A673 (cell line): ENCODE measurements at regions not wholly inside any gene's neighbourhood (a gene's known extent, or its start where the extent isn't known, plus 50 kb on each side); places are given as distances from the start of the nearest gene placed in this dataset.

Experiments
- BruUV-seq: library from RNA; stranded (reverse); fragments of 400-500 nt; replicated peaks from 2 replicates; lab custom pipeline; 2021; lab: Mats Ljungman, UMichigan
- CTCF ChIA-PET: fragments of 300-600 bp; sonication (Branson Sonifier 250); formaldehyde crosslinking; loops from one replicate; lab custom pipeline; 2022; ENCODE audit warnings: antibody characterized with exemption; lab: Charles Lee
- POLR2A ChIA-PET: fragments of 300-600 bp; sonication (Branson Sonifier 250); formaldehyde crosslinking; loops from one replicate; lab custom pipeline; 2022; ENCODE audit warnings: antibody characterized with exemption; ENCODE audit not compliant: low non-redundant PET; lab: Charles Lee
- DNase-seq: peaks from one replicate; pipeline ENCODE4 v3.0.0-alpha.2; 2015; ENCODE audit warnings: low spot score
- H3K27ac ChIP-seq: fragments of 200-600 bp; sonication (generic); 2 replicates; pipeline ENCODE4 v1.5.1; 2016; ENCODE audit warnings: mixed run types, low read depth, mild to moderate bottlenecking, mixed read lengths, antibody characterized with exemption, low read length; ENCODE audit not compliant: poor library complexity, severe bottlenecking
- H3K27me3 ChIP-seq: fragments of 200-600 bp; sonication (generic); replicated peaks from 2 replicates; pipeline ENCODE4 v1.6.1; 2017; ENCODE audit warnings: mixed run types, low read depth, mild to moderate bottlenecking, mixed read lengths, antibody characterized with exemption, low read length; ENCODE audit not compliant: insufficient read depth, poor library complexity
- H3K36me3 ChIP-seq: fragments of 200-600 bp; sonication (generic); 2 replicates; pipeline ENCODE4 v1.6.1; 2016; ENCODE audit warnings: mixed run types, mild to moderate bottlenecking, mixed read lengths, antibody characterized with exemption, low read length; ENCODE audit not compliant: insufficient read depth, poor library complexity, severe bottlenecking
- H3K4me1 ChIP-seq: fragments of 200-600 bp; sonication (generic); 2 replicates; pipeline ENCODE4 v1.6.1; 2017; ENCODE audit warnings: mixed run types, mild to moderate bottlenecking, mixed read lengths, antibody characterized with exemption, low read length; ENCODE audit not compliant: insufficient read depth, poor library complexity, severe bottlenecking
- H3K4me3 ChIP-seq: fragments of 200-600 bp; sonication (generic); 2 replicates; pipeline ENCODE4 v1.5.1; 2016; ENCODE audit warnings: low read depth, mixed run types, mild to moderate bottlenecking, mixed read lengths, low read length; ENCODE audit not compliant: poor library complexity, severe bottlenecking
- H3K9me3 ChIP-seq: fragments of 200-600 bp; sonication (generic); 2 replicates; pipeline ENCODE4 v1.6.1; 2016; ENCODE audit warnings: mixed run types, low read depth, mild to moderate bottlenecking, mixed read lengths, antibody characterized with exemption, low read length; ENCODE audit not compliant: poor library complexity, severe bottlenecking
- CTCF ChIP-seq: fragments of 300-800, 200-600 bp; sonication (generic); conservative IDR thresholded peaks from 2 replicates; pipeline ENCODE4 v1.5.1; 2017; ENCODE audit warnings: low read depth, mild to moderate bottlenecking, antibody characterized with exemption, low read length, moderate library complexity, mixed read lengths
- EZH2 ChIP-seq: fragments of 200-600 bp; sonication (generic); IDR thresholded peaks from 2 replicates; pipeline ENCODE4 v1.6.1; 2017; ENCODE audit warnings: borderline replicate concordance, low read depth, mild to moderate bottlenecking, mixed read lengths, antibody characterized with exemption, low read length; ENCODE audit not compliant: poor library complexity, severe bottlenecking
- intact Hi-C: fragments of 100-400 bp; cut with micrococcal nuclease; formaldehyde crosslinking; loops from one replicate; pipeline ENCODE4 v1.10.0; 2022; ENCODE audit not compliant: unreplicated experiment

GRCh38 chr2:235347691-235348090 is 146.2 kb upstream of the AGAP1 start:
- intact Hi-C loops, result no loop called here
- no peak overlapping the region for H3K27ac ChIP-seq
- DNase-seq, result peak; percentile 86
- no peak for TF ChIP-seq EZH2
- no peak for TF ChIP-seq CTCF
- ChIA-PET POLR2A (no interaction called here), CTCF (no interaction called here)
- no peaks in the 10 kb centered on the region for H3K36me3 ChIP-seq
- no peak overlapping the region for H3K4me3 ChIP-seq
- H3K9me3 ChIP-seq, result no peaks in the 10 kb centered on the region
- no TSS peak for BruUV-seq
- H3K27me3 ChIP-seq, result no peaks in the 10 kb centered on the region
- peaks cover 10% of the 10 kb centered on the region for H3K4me1 ChIP-seq

DNA sequence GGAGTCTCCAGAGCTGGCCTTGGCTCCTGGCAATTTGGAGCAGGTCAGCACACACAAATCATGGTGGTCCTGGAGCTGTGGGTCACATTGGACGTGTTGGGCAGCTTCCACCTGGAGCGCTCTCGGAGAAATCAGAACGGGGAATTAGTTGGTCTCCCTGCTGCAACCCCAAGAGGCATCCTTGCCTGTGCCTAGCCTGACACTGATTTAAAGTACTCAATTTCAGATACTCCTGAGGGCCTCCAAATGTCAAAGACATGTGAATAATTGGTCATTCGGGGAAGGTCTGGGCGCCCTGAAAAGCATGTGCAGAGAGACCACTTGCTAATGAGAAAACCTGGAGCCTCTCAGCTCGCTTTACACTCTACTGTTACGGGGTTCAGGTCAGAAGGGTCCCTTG is 145.5 kb upstream of the AGAP1 start:
- POLR2A ChIA-PET, result no interaction called here
- Histone ChIP-seq H3K9me3 (no peaks in the 10 kb centered on the region), H3K36me3 (no peaks in the 10 kb centered on the region), H3K27me3 (no peaks in the 10 kb centered on the region), H3K4me3 (no peak overlapping the region), H3K27ac (no peak overlapping the region), H3K4me1 (peaks cover 10% of the 10 kb centered on the region)
- no peak for DNase-seq
- TF ChIP-seq CTCF (no peak), EZH2 (no peak)
- CTCF ChIA-PET, result no interaction called here
- intact Hi-C loops, result no loop called here
- no TSS peak for BruUV-seq

GRCh38 chr2:235350234-235350633 is 143.6 kb upstream of the AGAP1 start:
- no peaks in the 10 kb centered on the region for H3K9me3 ChIP-seq
- ChIA-PET CTCF (no interaction called here), POLR2A (no interaction called here)
- no peaks in the 10 kb centered on the region for H3K27me3 ChIP-seq
- TF ChIP-seq EZH2, result no peak
- no peak for TF ChIP-seq CTCF
- no TSS peak for BruUV-seq
- no peak overlapping the region for H3K4me3 ChIP-seq
- peaks cover 10% of the 10 kb centered on the region for H3K4me1 ChIP-seq
- DNase-seq, result no peak
- no peak overlapping the region for H3K27ac ChIP-seq
- no peaks in the 10 kb centered on the region for H3K36me3 ChIP-seq
- intact Hi-C loops, result no loop called here
